Dedifferentiated amniotic fluid mesenchymal stem cell (primary cell): ENCODE measurements at regions not wholly inside any gene's neighbourhood (a gene's known extent, or its start where the extent isn't known, plus 50 kb on each side); places are given as distances from the start of the nearest gene placed in this dataset.
A peak's percentile ranks its signal among the peaks of the same experiment; 100 is the strongest.
"Not testable (repeated sequence)": the region's sequence is repeated elsewhere in the genome, so short reads cannot be mapped to it uniquely, and the experiment has no call there.

Experiments
- DNase-seq: peaks from one replicate; pipeline ENCODE4 v3.0.0-alpha.2; 2016; ENCODE audit errors: extremely low spot score

GRCh38 chr5:126677121-126677520 is 76.4 kb downstream of the PHAX start:
- DNase-seq: no peak

- DNase-seq: peak; percentile 35
These were observed 79.6 kb downstream of the PHAX start for GRCh38 chr5:126680191-126680817.

- not testable (repeated sequence) for DNase-seq
These were observed 80.6 kb downstream of the PHAX start for GRCh38 chr5:126681314-126681713.

- DNase-seq: no peak
These were observed 81.2 kb downstream of the PHAX start for GRCh38 chr5:126681970-126682369.

- no peak for DNase-seq
These were observed 82.1 kb downstream of the PHAX start for GRCh38 chr5:126682856-126683255.

- no peak for DNase-seq
These were observed 83.2 kb downstream of the PHAX start for GRCh38 chr5:126683912-126684311.

GRCh38 chr5:126684656-126685442 is 84.1 kb downstream of the PHAX start:
- not testable (repeated sequence) for DNase-seq

GRCh38 chr5:126686451-126687126 is 85.8 kb downstream of the PHAX start:
- DNase-seq: no peak

- no peak for DNase-seq
These were observed 84.0 kb upstream of the LMNB1 start for GRCh38 chr5:126692971-126693370.

GRCh38 chr5:126693806-126694205 is 83.1 kb upstream of the LMNB1 start:
- DNase-seq: no peak

- no peak for DNase-seq
These were observed 82.5 kb upstream of the LMNB1 start for GRCh38 chr5:126694403-126694802.

- DNase-seq: no peak
These were observed 81.8 kb upstream of the LMNB1 start for GRCh38 chr5:126695091-126695490.

- DNase-seq: no peak
These were observed 69.9 kb upstream of the LMNB1 start for GRCh38 chr5:126707080-126707479.

- DNase-seq: no peak
These were observed 61.2 kb upstream of the LMNB1 start for GRCh38 chr5:126715765-126716164.

- DNase-seq: no peak
These were observed 60.1 kb upstream of the LMNB1 start for GRCh38 chr5:126716861-126717260.

- no peak for DNase-seq
These were observed 58.6 kb upstream of the LMNB1 start for GRCh38 chr5:126718236-126718868.

GRCh38 chr5:126720369-126720768 is 56.6 kb upstream of the LMNB1 start:
- DNase-seq: no peak

GRCh38 chr5:126723643-126724042 is 53.3 kb upstream of the LMNB1 start:
- DNase-seq: no peak
